HL-60 (cell line): ENCODE measurements at regions not wholly inside any gene's neighbourhood (a gene's known extent, or its start where the extent isn't known, plus 50 kb on each side); places are given as distances from the start of the nearest gene placed in this dataset.

ENCODE experiments used
- GABPA ChIP-seq: IDR thresholded peaks from 2 replicates; pipeline ENCODE4 v1.6.1; 2012; ENCODE audit warnings: low read depth
- POLR2AphosphoS5 ChIP-seq: IDR thresholded peaks from 2 replicates; pipeline ENCODE4 v1.6.1; 2012; ENCODE audit warnings: low read depth

GRCh38 chr5:120361941-120362340, 102.2 kb upstream of the PRR16 start:
- TF ChIP-seq POLR2AphosphoS5 (no peak), GABPA (no peak)
